Erythroblast (primary cell): ENCODE measurements at regions not wholly inside any gene's neighbourhood (a gene's known extent, or its start where the extent isn't known, plus 50 kb on each side); places are given as distances from the start of the nearest gene placed in this dataset.

Source experiments
- GATA1 ChIP-seq: IDR thresholded peaks from 2 replicates; pipeline ENCODE4 v1.6.1; 2011; ENCODE audit warnings: low read depth, mild to moderate bottlenecking, control low read depth, low read length, moderate library complexity
- POLR2A ChIP-seq: IDR thresholded peaks from 2 replicates; pipeline ENCODE4 v1.6.1; 2011; ENCODE audit warnings: mild to moderate bottlenecking, low read length

DNA sequence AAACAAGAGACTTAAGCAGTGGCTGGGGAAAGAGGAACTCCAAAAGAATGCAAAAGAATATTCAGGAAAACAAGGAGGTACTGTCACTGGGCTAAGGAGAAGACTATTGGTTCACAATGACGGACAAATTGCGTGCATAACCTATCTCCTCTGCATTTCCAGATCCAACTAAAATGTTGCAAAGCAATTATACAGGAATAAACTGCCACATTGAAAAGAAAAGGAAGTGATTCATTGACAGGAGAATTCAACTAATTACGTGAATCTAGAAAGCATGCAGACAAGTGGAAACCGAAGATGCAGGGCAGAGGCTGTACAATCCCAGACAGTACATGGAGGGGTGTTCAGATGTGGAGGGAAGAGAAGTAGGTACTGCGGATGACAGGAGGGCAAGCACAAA lies 152.8 kb upstream of the RIPOR2 start:
- TF ChIP-seq POLR2A = no peak
- TF ChIP-seq GATA1 = no peak
